Stimulated activated CD4-positive, alpha-beta T cell treated with anti-CD3 and anti-CD28 coated beads, Interleukin-1b, Interleukin-23, amount 100 ng/mL, for 48 hours (primary cell): ENCODE measurements at regions not wholly inside any gene's neighbourhood (a gene's known extent, or its start where the extent isn't known, plus 50 kb on each side); places are given as distances from the start of the nearest gene placed in this dataset.
"Not testable (repeated sequence)": the region's sequence is repeated elsewhere in the genome, so short reads cannot be mapped to it uniquely, and the experiment has no call there.

Source experiments
- DNase-seq: peaks from one replicate; pipeline ENCODE4 v3.0.0-alpha.2; 2020

DNA sequence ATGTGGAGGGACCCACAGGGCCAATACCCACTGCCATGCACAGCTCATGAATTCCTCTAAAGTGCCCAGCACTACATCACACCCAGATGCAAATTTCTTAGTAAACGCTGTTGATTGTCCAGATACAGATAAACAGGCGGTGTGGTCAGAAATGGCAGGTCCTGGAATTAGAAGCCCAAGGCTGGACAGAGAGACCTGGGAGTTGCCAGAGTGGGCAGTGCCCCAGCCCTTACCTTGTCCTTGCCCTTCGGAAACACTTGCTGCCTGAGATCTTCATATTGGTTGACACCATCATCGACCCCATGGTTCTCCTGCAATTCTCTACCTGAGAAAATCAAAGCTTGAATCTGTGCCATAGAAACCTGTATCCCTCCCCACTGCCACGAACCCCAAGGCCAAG lies 149.3 kb upstream of the ETV3 start:
- no peak for DNase-seq

DNA sequence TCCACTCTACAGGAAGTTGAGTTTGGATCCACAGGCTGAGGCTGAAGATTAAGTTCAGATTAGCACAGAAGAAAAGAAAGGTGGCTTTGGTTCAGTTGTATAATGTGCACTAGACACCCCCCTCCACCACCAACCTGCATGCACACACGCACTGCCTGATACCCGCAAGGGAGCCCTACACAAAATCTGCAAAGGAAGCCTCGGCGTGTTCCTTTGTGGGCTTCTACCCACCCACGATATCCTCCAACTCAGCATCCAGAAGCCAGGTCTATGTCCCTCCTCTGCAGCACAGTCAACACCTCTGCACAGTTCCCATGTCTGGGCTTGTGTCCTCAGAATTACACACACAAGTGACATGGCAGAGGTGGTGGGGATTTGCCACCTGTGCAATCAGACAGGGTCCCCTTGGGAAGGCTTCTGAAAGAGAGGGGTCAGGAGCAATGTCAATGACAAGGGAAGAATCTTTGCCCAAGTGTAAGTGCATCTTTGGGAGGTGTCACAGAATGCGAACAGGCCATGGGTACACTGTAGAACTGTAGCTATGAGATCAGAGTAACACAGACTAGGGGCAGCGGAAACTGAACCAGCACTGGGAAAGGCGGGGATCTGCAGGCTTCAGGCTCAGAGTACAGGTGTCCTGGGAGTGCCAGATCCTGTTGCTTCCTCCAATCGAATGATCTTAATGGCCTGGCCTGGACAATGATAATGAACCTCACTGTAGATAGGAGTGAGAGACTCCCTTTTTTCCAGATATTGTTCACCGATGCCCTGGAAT lies 148.6 kb upstream of the ETV3 start:
- DNase-seq = no peak

DNA sequence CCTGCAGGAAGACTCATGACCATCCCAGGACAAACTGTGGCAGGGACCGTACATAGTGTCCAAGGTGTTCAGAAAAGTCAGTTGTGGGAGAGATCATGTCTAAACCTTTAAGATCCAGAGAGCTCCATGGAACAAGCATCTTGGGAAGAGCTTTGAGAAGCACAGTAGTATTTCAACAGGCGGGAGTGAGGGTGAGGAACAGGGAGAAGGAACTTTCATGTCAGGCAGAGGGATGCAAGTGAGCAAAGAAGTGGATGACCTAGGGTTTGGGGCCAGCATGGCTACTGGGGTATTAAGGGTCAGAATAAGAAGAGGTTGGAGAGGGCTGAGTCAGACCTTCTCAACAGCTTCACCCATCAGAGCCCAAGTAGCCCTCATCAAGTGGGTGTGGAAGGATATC lies 147.9 kb upstream of the ETV3 start:
- DNase-seq = no peak

DNA sequence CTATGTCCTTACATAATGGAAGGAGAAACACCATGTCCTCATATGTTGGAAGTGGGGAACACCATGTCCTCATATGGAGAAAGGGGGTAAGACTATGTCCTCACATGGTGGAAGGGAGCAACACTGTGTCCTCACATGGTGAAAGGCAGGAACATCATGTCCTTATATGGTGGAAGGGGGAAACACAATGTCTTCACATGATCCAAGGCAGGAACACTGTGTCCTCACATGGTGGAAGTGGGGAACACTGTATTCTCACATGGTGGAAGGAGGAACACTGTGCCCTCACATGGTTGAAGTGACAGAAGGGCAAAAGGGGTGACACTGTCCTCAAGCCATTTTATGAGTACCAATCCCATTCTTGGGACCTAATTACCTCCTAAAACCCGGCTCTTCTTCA lies 146.3 kb upstream of the ETV3 start:
- no peak for DNase-seq

DNA sequence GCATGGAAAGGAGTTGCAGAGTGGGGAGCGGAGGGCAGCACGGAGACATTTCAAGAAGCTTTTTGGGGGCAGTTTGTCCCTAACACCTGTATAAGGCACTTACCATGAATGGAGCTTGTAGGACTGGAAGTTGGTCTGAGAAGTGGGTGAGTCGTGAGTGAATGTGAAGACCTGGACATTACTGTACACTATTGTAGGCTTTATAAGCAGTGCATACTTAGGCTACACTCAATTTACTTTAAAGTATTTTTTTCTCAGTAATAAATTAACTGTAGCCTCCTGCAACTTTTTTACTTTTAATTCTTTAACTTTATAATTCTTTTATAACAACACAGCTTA lies 141.6 kb upstream of the ETV3 start:
- DNase-seq = no peak

DNA sequence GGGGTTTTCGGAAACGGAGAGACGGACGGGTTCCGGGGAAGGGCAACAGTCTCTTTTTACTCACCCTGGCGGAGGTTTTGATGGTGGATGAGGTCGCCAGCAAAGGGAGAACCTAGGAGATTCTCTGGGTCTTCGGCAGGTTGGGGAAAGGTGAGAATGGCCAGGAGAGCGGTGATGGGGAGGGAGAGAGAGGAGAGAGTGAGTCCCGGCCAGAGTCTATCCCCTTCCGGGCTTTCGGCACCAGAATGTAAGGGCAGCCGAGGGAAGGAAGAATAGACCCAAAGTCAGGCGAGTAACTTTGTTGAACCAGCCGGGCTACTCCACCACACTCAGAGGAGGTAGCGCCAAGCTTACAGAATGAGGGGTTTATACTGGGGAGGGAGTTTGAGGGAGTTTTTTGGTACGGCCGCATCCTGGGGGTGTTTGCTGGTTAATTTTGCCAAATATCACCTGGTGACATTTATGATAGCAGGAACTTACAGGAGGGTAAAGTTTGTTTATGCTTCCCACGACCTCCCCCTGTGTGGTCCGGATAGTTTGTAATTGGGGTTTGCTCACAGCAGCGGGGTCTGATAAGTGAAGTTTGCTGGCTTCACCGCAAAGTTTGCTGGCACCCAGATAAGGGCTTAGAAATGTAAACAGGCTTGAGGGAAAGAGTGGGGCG lies 141.1 kb upstream of the ETV3 start:
- DNase-seq = no peak

DNA sequence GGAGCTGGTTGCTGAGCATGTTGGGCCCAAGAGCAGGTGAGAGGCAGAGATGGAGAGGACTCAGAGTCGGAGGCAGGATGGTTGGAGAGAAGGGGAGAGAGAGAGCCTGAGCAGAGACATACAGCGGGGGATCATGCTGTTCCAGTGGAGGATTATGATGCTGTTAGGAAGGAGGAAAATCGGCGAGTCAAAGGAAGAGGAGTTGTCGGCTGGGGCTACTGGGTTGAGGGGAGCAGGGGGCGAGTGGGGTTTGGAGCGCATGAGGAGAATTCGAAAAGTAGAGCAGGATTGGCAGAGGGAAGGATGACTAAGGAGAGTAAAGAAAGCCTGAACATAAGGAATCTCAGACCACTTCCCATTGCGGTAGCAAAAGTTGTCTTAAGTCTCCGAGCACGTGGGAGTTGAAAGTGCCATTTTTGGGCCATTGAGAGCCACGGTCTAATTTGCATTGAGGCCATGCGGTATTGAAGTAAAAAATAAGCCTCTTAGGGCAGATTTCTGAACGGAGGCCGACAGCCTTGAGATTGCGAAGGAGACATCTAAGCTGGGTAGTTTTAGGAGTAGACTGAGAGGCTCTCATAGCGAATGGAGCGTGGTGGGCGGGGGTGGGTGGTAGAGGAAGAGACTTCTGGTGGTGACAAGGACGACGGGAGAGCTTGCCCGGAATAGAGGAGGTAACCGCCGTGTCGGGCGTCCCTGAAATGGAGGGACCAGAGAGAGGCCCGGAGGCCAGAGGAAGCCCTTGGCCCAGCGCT lies 140.4 kb upstream of the ETV3 start:
- no peak for DNase-seq

DNA sequence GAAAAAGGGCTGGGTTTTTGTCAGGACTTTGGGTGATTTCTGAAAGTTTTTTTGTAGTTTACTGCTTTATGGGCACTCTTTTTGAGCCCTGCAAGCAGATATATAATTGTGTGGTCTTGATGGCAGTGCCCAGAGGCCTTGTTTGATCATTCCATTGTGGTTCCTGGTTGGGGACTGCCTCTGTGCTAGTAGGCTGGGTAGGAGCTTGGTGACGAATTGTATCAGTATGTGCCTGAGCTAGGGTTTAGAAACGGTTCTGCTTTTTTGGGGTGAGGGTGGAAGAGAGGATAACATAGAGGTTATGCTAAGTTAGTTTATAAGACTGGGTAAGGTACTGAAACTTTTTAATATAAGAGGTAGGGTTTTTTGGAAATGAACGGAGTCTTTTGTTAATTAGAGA lies 139.7 kb upstream of the ETV3 start:
- no peak for DNase-seq

DNA sequence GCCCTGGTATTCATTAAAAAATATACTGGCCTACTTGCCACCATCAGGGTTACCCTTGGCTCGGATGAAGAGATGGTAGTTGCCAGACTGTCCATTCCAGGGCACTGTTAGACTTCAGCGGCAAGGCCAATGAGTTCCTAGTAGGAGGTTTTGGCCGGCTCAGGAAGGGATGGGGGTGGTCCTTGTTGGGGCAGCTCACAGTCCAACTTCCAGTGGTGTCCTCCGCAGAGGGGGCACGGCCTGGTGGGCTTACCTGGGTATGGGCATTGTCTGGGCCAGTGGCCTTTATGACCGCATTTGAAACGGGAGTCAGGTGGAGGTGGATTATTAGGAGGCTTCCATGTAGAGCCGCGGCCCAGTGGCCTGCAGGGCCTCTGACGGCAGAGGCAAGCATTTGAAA lies 139.1 kb upstream of the ETV3 start:
- DNase-seq = no peak

DNA sequence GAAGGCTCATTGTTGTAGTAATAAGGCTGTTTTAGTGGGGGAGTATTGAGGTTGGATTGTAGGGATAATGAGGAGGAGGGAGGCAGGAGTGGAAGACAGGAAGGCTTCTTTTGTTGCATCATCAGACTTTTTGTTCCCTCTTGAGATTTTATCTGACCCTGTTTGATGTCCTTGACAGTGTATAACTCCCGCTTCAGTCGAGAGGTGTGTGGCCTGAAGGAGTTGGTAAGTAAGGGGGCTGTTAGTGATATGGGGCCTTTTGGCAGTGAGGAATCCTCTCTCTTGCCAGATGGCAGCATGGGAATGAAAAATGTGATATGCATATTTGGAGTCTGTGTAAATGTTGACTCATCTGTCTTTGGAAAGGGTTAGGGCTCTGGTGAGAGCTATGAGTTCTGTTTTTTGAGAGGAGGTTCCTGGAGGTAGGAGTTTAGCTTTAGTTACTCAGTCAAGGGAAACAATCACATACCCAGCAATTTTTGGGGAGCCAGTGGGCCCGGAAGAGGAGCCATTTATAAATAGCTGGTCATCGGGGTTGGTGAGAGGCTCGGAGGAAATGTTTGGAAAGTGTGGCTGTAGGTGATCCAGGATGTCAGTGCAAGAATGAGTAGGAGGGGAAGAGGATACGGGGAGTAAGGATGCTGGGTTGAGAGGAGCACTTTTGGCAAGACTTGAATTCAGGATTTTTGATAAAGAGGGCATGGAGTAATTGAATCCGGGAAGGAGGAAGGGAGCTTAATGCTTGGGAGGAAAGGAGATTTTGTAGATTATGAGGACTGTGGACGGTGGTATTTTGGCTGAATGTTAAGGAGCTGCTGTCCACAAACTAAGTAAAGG lies 136.7 kb upstream of the ETV3 start:
- no peak for DNase-seq

DNA sequence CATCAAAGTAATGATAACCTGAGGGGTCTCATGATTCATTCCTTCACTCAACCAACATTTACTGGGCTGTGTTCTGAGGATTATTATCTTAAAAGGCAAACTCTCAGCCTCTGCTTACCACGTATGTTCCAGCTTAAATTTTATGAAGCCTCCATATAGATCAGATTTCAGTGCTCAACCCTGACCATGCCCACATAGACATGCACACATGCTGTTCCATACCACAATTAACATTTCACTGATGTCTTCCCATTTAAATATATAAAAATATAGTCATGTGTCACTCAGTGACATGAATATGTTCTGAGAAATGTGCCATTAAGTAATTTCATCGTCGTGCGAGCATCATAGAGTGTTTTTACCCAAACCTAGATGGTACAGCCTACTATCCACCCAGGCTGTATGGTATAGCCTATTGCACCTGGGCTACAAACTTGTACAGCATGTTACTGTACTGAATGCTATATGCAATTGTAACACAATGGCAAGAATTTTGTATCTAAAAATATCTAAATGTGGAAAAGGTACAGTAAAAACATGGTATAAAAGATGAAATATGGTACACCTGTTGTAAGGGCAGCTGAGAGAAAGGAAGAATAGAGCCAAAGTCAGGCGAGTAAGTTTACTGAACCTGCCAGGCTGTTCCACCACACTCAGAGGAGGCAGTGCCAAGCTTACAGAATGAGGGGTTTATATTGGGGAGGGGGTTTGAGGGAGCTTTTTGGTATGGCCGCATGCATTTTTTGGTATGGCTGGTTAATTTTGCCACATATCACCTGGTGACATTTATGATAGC lies 134.7 kb upstream of the ETV3 start:
- no peak for DNase-seq

DNA sequence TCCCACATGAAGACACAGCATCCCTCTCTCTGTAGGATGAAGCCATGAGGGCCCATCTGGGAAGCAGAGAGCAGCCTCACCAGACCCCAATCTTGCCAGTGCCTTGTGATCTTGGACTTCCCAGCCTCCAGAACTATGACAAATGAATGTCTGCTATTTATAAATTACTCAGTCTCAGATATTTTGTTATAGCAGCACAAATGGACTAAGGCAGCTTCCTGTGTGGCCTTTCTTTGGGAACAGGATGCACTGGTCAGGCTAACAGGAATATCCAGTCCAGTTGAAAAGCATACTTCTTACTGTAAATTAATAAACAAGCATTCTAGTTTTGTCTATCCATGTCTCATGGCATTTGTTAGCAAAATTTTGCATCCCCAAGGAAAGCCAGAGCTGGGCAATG lies 134.1 kb upstream of the ETV3 start:
- no peak for DNase-seq

DNA sequence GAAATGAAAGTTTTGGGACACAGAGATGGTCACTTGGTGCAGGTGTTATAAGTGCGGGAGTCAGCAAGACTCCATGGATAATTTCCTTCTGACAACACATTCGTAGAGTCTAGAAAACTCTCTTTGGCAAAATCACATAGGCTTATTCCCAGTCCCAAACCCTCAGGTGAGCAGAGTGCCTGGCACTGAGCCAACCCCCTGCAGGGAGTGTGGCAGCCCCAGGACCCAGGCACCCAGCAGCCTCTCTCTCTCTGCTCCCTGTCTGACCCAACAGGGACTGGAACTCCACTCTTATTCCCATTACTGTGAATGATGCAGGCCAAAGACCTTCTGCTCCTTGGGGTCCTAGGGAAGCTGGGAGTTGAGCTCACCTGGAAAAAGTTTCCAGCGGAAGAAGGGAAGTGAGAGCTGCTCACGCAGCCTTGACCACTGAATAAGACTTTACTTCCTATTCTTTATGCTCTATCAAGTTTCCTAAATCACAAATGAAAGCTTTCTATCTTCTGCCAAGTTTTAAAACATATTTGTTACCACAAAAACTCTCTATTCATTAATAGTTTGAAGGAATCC lies 132.6 kb upstream of the ETV3 start:
- DNase-seq = no peak

DNA sequence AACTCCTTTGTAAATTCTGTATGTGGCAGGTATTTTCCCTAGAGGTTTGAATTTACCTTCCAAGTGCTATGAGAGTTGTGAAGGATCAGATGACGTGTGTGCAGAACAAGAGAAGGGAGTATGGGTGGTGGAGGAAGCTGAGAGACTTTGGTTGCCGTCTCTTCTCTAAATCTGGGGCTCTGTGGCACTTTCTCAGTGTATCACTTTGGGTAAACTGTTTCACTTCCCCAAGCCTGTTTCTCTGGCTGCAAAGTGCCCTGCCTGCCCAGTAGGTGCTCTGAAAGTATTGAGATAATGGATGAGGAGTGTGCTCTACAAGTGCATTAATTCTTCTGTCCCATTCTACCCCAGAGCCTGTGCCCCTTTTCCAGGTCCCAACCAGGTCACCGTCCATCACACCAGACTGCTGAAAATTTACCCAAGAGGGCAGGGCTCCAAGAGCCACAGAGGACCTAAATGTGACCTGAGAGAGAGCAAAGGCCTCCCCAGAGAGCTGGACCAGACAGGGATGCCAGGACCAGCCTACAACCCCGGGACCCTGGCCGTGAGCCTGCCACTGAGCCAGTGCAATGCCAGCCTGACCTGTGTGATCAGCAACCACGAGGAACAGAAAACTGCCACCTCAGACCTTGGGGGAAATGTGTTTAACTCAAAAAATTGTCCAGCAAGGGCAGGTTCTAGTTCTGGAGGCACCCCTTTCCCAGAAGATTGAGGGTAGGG lies 131.6 kb upstream of the ETV3 start:
- no peak for DNase-seq

DNA sequence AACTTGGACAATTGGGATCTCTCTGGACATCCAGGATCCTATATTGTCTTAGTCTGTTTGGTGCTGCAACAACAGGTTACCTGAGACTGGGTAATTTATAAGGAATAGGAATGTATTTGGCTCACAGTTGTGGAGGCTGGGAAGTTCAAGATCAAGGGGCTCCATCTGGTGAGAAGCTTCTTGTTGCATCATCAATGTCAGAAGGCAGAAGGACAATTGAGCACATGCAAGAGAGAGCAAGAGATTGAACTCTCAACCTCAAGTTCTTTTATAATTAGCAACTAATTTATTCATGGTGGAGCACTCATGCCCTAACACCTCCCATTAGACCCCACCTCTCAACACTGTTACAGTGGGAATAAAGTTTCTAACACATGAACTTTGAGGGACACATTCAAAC lies 124.7 kb upstream of the ETV3 start:
- DNase-seq = no peak

DNA sequence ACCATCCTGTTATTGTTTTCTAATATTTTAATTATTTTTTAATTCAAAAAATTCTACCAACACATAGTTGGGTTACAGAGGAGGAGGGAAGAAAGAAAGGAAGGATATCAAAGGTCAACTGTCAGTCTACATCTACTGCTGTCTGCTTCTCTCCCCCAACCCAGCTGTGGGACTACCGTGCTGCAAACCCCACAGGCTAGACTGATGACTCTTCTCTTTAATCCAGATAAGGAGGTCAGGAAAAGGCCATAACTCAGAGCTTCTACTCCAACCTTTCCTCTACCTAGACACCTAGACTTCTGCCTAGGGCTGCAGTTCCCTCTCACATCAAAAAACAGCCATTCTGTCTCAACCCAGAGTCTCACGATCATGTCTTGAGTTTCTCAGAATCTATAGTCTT lies 124.2 kb upstream of the ETV3 start:
- DNase-seq = no peak

DNA sequence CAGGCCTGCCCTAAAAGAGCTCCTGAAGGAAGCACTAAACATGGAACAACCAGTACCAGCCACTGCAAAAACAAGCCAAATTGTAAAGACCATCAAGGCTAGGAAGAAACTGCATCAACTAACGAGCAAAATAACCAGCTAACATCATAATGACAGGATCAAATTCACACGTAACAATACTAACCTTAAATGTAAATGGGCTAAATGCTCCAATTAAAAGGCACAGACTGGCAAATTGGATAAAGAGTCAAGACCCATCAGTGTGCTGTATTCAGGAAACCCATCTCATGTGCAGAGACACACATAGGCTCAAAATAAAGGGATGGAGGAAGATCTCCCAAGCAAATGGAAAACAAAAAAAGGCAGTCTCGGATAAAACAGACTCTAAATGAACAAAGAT lies 117.7 kb upstream of the ETV3 start:
- DNase-seq = not testable (repeated sequence)

DNA sequence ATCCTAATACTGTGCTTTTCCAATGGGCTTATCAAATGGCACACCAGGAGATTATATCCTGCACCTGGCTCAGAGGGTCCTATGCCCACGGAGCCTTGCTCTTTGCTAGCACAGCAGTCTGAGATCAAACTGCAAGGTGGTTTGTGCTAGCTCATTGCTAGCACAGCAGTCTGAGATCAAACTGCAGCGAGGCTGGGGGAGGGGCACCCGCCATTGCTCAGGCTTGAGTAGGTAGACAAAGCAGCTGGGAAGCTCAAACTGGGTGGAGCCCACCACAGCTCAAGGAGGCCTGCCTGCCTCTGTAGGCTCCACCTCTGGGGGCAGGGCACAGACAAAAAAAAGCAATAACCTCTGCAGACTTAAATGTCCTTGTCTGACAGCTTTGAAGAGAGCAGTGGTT lies 116.0 kb upstream of the ETV3 start:
- not testable (repeated sequence) for DNase-seq

DNA sequence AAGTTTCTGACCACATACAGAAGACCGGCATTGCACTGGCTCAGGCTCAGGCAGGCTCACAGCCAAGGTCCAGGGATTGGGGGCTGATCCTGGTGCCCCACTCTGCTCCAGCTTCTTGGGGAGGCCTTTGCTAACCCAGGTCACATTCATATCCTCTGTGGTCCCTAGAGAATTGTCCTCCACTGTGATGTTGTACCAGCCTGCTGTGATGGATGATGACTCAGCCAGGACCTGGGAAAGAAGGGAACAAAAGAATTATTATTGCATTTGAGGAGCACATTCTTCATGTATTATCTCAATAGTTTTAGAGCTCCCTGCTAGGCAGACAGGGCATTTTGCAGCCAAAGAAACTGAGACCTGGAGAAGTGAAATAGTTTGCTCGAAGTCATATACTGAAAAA lies 114.3 kb upstream of the ETV3 start:
- DNase-seq = no peak

DNA sequence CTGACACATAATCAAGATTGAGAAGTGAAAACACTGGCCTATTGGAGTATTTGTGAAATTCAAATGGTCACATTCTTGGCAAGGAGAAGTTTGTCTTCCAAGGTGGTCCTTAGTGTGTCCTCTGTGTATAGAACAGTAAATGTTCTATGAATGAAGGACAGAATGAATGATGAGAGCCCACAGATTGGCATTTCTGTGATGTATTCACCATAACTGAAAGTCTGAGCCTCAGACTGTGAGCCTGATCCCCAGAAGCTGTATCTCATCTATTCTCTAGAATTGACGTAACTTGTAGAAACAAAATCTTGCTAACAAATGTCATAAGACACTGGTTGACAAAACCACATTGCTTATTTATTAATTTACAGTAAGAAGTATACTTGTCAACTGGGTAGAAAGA lies 111.5 kb upstream of the ETV3 start:
- no peak for DNase-seq

DNA sequence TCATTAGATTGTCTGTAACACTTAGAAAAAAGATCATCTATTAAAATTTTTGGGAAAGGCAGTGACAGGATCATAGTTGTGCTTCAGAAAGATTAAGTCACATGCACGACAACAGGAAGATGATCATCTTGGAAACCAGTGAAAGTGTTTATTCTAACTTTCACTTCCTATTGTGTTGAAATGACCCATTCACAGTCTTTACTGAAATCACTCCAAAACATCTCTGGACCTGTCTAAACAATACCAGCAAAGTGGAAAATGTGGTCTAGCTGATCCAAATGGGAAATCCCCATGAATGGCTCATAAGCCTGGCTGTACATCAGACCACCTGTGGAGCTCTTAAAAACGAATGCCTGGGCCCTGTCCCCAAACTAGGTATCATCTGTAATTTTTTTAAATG lies 111.1 kb upstream of the ETV3 start:
- no peak for DNase-seq

DNA sequence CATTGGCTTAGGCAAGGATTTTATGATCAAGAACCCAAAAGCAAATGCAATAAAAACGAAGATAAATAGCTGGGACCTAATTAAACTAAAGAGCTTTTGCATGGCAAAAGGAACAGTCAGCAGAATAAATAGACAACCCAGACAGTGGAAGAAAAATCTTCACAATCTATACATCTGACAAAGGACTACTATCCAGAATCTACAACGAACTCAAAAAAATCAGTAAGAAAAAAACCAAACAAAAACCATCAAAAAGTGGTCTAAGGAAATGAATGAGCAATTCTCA lies 109.5 kb upstream of the ETV3 start:
- DNase-seq = not testable (repeated sequence)
